Mesenchymal stem cell (in vitro differentiated cells and primary cell): ENCODE measurements at regions not wholly inside any gene's neighbourhood (a gene's known extent, or its start where the extent isn't known, plus 50 kb on each side); places are given as distances from the start of the nearest gene placed in this dataset.

Source experiments
- DNase-seq: peaks from one replicate; pipeline ENCODE4 v3.0.0-alpha.2; 2013
- H2AFZ ChIP-seq: one replicate; pipeline ENCODE4 v1.6.1; 2013; ENCODE audit warnings: low read depth, mild to moderate bottlenecking, control low read depth, inconsistent platforms, low read length, moderate library complexity
- H2AK5ac ChIP-seq: 2 replicates; pipeline ENCODE4 v1.6.1; 2013; ENCODE audit warnings: low read length, moderate library complexity, mild to moderate bottlenecking, inconsistent platforms; ENCODE audit not compliant: severe bottlenecking
- H2BK120ac ChIP-seq: one replicate; pipeline ENCODE4 v1.6.1; 2013; ENCODE audit warnings: low read depth, mild to moderate bottlenecking, inconsistent platforms, low read length, moderate library complexity
- H2BK12ac ChIP-seq, 2 experiments: one replicate each; pipeline ENCODE4 v1.6.1; 2013; ENCODE audit warnings: inconsistent platforms in 2 of 2, low read length in 2 of 2, mild to moderate bottlenecking in 2 of 2, moderate library complexity in 2 of 2, control low read depth in 1 of 2
- H2BK15ac ChIP-seq: one replicate; pipeline ENCODE4 v1.6.1; 2013; ENCODE audit warnings: mild to moderate bottlenecking, low read depth, inconsistent platforms; ENCODE audit not compliant: poor library complexity, severe bottlenecking
- H2BK5ac ChIP-seq: 2 replicates; pipeline ENCODE4 v1.6.1; 2013; ENCODE audit warnings: low read depth, mild to moderate bottlenecking, low read length, control low read depth, inconsistent platforms; ENCODE audit not compliant: poor library complexity, severe bottlenecking
- H3K14ac ChIP-seq, 2 experiments: one replicate each; pipeline ENCODE4 v1.6.1; 2013; ENCODE audit warnings: inconsistent platforms in 2 of 2, low read length in 2 of 2, control low read depth in 1 of 2, mild to moderate bottlenecking in 1 of 2, moderate library complexity in 1 of 2
- H3K18ac ChIP-seq, 2 experiments: one replicate each; pipeline ENCODE4 v1.6.1; 2013; ENCODE audit warnings: inconsistent platforms in 2 of 2, low read length in 2 of 2, control low read depth in 1 of 2, low read depth in 1 of 2, mild to moderate bottlenecking in 1 of 2
- H3K23ac ChIP-seq, 2 experiments: one replicate each; pipeline ENCODE4 v1.6.1; 2013; ENCODE audit warnings: inconsistent platforms in 2 of 2, low read length in 2 of 2, mild to moderate bottlenecking in 2 of 2, moderate library complexity in 2 of 2, control low read depth in 1 of 2
- H3K27ac ChIP-seq: 2 replicates; pipeline ENCODE4 v1.5.1; 2013; ENCODE audit warnings: mild to moderate bottlenecking, moderate library complexity, low read length, control low read depth, inconsistent platforms; ENCODE audit not compliant: poor library complexity, severe bottlenecking
- H3K27me3 ChIP-seq, 2 experiments: 2 replicates each; pipeline versions ENCODE4 v1.6.1 to v1.7.0; 2013; ENCODE audit warnings: low read length in 2 of 2, mild to moderate bottlenecking in 2 of 2, moderate library complexity in 2 of 2, control low read depth in 1 of 2, inconsistent platforms in 1 of 2; ENCODE audit not compliant: control insufficient read depth in 1 of 2, insufficient read depth in 1 of 2
- H3K36me3 ChIP-seq, 2 experiments: 2 replicates each; pipeline versions ENCODE4 v1.6.1 to v1.7.0; 2013; ENCODE audit warnings: low read length in 2 of 2, control low read depth in 1 of 2, inconsistent platforms in 1 of 2, low read depth in 1 of 2, mild to moderate bottlenecking in 1 of 2; ENCODE audit not compliant: insufficient read depth in 2 of 2, control insufficient read depth in 1 of 2
- H3K4ac ChIP-seq, 2 experiments: one replicate each; pipeline ENCODE4 v1.6.1; 2013; ENCODE audit warnings: inconsistent platforms in 2 of 2, low read length in 2 of 2, mild to moderate bottlenecking in 2 of 2, moderate library complexity in 2 of 2, control low read depth in 1 of 2, low read depth in 1 of 2
- H3K4me1 ChIP-seq: 2 replicates; pipeline ENCODE4 v1.6.1; 2013; ENCODE audit warnings: low read depth, low read length, control low read depth; ENCODE audit not compliant: control insufficient read depth, insufficient read depth
- H3K4me2 ChIP-seq: 2 replicates; pipeline ENCODE4 v1.6.1; 2013; ENCODE audit warnings: low read length, mild to moderate bottlenecking, inconsistent platforms; ENCODE audit not compliant: poor library complexity, severe bottlenecking
- H3K4me3 ChIP-seq, 2 experiments: 2 replicates each; pipeline versions ENCODE4 v1.5.1 to v1.7.0; 2013; ENCODE audit warnings: low read length in 2 of 2, mild to moderate bottlenecking in 2 of 2, control low read depth in 1 of 2, low read depth in 1 of 2; ENCODE audit not compliant: insufficient read depth in 1 of 2
- H3K79me1 ChIP-seq: replicated peaks from 2 replicates; pipeline ENCODE4 v1.6.1; 2013; ENCODE audit warnings: mild to moderate bottlenecking, control low read depth, low read length, inconsistent platforms; ENCODE audit not compliant: poor library complexity, severe bottlenecking
- H3K9ac ChIP-seq: 2 replicates; pipeline ENCODE4 v1.7.0; 2013; ENCODE audit warnings: mild to moderate bottlenecking, low read length, moderate library complexity
- H3K9me3 ChIP-seq: 2 replicates; pipeline ENCODE4 v1.7.0; 2013; ENCODE audit warnings: mild to moderate bottlenecking, low read length; ENCODE audit not compliant: control insufficient read depth
- H4K8ac ChIP-seq: one replicate; pipeline ENCODE4 v1.6.1; 2013; ENCODE audit warnings: inconsistent platforms, mild to moderate bottlenecking, low read length, moderate library complexity
- H4K91ac ChIP-seq: one replicate; pipeline ENCODE4 v1.6.1; 2013; ENCODE audit warnings: mild to moderate bottlenecking, low read length, inconsistent platforms
- WGBS: methylation state at CpG from one replicate; pipeline ENCODE4 v1.1.7; 2013; ENCODE audit warnings: mixed read lengths; 5-methylcytosine and 5-hydroxymethylcytosine counted together

GRCh38 chr12:58580095-58580494 is 340.2 kb downstream of the LRIG3 start:
- Histone ChIP-seq H3K18ac (no peak overlapping the region), H3K4me2 (no peak overlapping the region), H3K4me1 (no peaks in the 10 kb centered on the region), H3K9me3 (no peaks in the 10 kb centered on the region), H4K91ac (no peak overlapping the region), H3K23ac (no peak overlapping the region), H3K4me3 (no peak overlapping the region), H3K14ac (no peak overlapping the region), H2BK12ac (no peak overlapping the region), H2BK5ac (no peak overlapping the region), H4K8ac (no peak overlapping the region), H2AFZ (no peak overlapping the region), H2BK120ac (no peak overlapping the region), H3K9ac (no peak overlapping the region), H3K79me1 (no peaks in the 10 kb centered on the region), H3K27ac (no peak overlapping the region), H3K36me3 (no peaks in the 10 kb centered on the region), H3K27me3 (no peaks in the 10 kb centered on the region), H2BK15ac (no peak overlapping the region), H2AK5ac (no peak overlapping the region), H3K4ac (no peak overlapping the region)
- no peak for DNase-seq
- 100% methylated on average over 1 of the region's 3 CpGs for WGBS

- peak; percentile 57 for DNase-seq
- no peak overlapping the region for H4K8ac ChIP-seq
- H3K23ac ChIP-seq: no peak overlapping the region
- no peak overlapping the region for H2BK15ac ChIP-seq
- H2BK120ac ChIP-seq: no peak overlapping the region
- H2BK12ac ChIP-seq: no peak overlapping the region
- no peak overlapping the region for H3K27ac ChIP-seq
- H4K91ac ChIP-seq: no peak overlapping the region
- no peaks in the 10 kb centered on the region for H3K9me3 ChIP-seq
- 43% methylated on average over 2 of the region's 2 CpGs for WGBS
- no peak overlapping the region for H3K18ac ChIP-seq
- no peak overlapping the region for H3K4me3 ChIP-seq
- H3K27me3 ChIP-seq: no peaks in the 10 kb centered on the region
- no peak overlapping the region for H2AFZ ChIP-seq
- H3K4me2 ChIP-seq: no peak overlapping the region
- no peak overlapping the region for H3K14ac ChIP-seq
- H3K36me3 ChIP-seq: no peaks in the 10 kb centered on the region
- H3K4ac ChIP-seq: no peak overlapping the region
- no peaks in the 10 kb centered on the region for H3K4me1 ChIP-seq
- no peak overlapping the region for H2BK5ac ChIP-seq
- peak overlapping the region; percentile 44 for H3K9ac ChIP-seq
- H2AK5ac ChIP-seq: no peak overlapping the region
- no peaks in the 10 kb centered on the region for H3K79me1 ChIP-seq
Measured at GRCh38 chr12:58583529-58583928, 336.8 kb downstream of the LRIG3 start.

GRCh38 chr12:58583940-58584339 is 336.4 kb downstream of the LRIG3 start:
- WGBS: 100% methylated on average over 1 of the region's 1 CpG
- Histone ChIP-seq H3K36me3 (no peaks in the 10 kb centered on the region), H2BK5ac (no peak overlapping the region), H2AK5ac (no peak overlapping the region), H3K4me1 (no peaks in the 10 kb centered on the region), H3K23ac (no peak overlapping the region), H3K4me3 (no peak overlapping the region), H3K18ac (no peak overlapping the region), H3K4me2 (no peak overlapping the region), H2BK15ac (no peak overlapping the region), H3K27me3 (no peaks in the 10 kb centered on the region), H2BK12ac (no peak overlapping the region), H3K27ac (no peak overlapping the region), H2BK120ac (no peak overlapping the region), H4K91ac (no peak overlapping the region), H4K8ac (no peak overlapping the region), H2AFZ (no peak overlapping the region), H3K79me1 (no peaks in the 10 kb centered on the region), H3K9ac (peak overlapping the region; percentile 42), H3K9me3 (no peaks in the 10 kb centered on the region), H3K14ac (no peak overlapping the region), H3K4ac (no peak overlapping the region)
- DNase-seq: peak; percentile 32

- no peaks in the 10 kb centered on the region for H3K27me3 ChIP-seq
- no peak overlapping the region for H2AFZ ChIP-seq
- H4K91ac ChIP-seq: no peak overlapping the region
- H3K79me1 ChIP-seq: no peaks in the 10 kb centered on the region
- H3K27ac ChIP-seq: no peak overlapping the region
- H3K4ac ChIP-seq: no peak overlapping the region
- no peaks in the 10 kb centered on the region for H3K36me3 ChIP-seq
- H3K18ac ChIP-seq: no peak overlapping the region
- no peak overlapping the region for H2BK12ac ChIP-seq
- no peak overlapping the region for H2AK5ac ChIP-seq
- no peak overlapping the region for H3K4me3 ChIP-seq
- no peak overlapping the region for H2BK5ac ChIP-seq
- H3K9me3 ChIP-seq: no peaks in the 10 kb centered on the region
- no peak overlapping the region for H2BK15ac ChIP-seq
- no peak overlapping the region for H4K8ac ChIP-seq
- WGBS: 82% methylated on average over 2 of the region's 2 CpGs
- no peak overlapping the region for H2BK120ac ChIP-seq
- H3K14ac ChIP-seq: no peak overlapping the region
- no peaks in the 10 kb centered on the region for H3K4me1 ChIP-seq
- peak; percentile 14 for DNase-seq
- no peak overlapping the region for H3K4me2 ChIP-seq
- no peak overlapping the region for H3K9ac ChIP-seq
- H3K23ac ChIP-seq: no peak overlapping the region
Measured at GRCh38 chr12:58584880-58585279, 335.4 kb downstream of the LRIG3 start.
